Transverse colon (tissue), 3 donors: ENCODE measurements at regions not wholly inside any gene's neighbourhood (a gene's known extent, or its start where the extent isn't known, plus 50 kb on each side); places are given as distances from the start of the nearest gene placed in this dataset.

ENCODE experiments used
- CTCF ChIP-seq, 5 experiments: fragments of 200-600 bp in 3 of 5; fragments of 450-650 bp in 2 of 5; sonication (generic) in 3 of 5; IDR thresholded peaks; 1 replicate in 2 of 5; 2 replicates in 3 of 5; pipeline ENCODE4 v1.5.1; 2016 to 2017; ENCODE audit warnings: antibody characterized with exemption in 5 of 5, inconsistent platforms in 3 of 5, mild to moderate bottlenecking in 2 of 5, moderate library complexity in 1 of 5
- POLR2A ChIP-seq: fragments of 450-650 bp; IDR thresholded peaks from one replicate; pipeline ENCODE4 v1.6.1; 2016; ENCODE audit warnings: antibody characterized with exemption, mild to moderate bottlenecking, moderate library complexity

DNA sequence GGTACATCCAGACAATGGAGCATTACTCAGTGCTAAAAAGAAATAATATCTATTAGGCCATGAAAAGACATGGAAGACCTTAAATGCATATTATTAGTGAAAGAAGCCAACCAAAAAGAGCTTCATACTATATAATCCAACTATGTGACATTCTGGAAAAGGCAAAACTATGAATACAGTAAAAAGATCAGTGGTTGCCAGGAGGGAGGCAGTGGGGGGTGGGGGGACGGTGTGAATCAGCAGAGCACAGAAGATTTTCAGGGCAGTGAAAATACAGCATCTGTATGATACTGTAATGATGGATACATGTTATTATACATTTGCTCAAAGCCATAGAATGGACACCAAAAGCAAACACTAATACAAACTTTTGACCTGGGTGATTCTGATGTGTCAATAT lies 339.4 kb upstream of the SNX7 start:
- TF ChIP-seq CTCF (IDR thresholded peaks at IDR 0.05) (no peak), POLR2A (no peak)
